HCT116 (cell line): ENCODE measurements at regions not wholly inside any gene's neighbourhood (a gene's known extent, or its start where the extent isn't known, plus 50 kb on each side); places are given as distances from the start of the nearest gene placed in this dataset.

Source experiments
- CEBPB ChIP-seq: IDR thresholded peaks from 2 replicates; pipeline ENCODE4 v1.6.1; 2012; ENCODE audit warnings: low read depth
- EZH2 ChIP-seq: fragments of 200-600 bp; sonication (generic); IDR thresholded peaks from 2 replicates; pipeline ENCODE4 v1.6.1; 2017; ENCODE audit warnings: antibody characterized with exemption, mixed run types
- EZH2phosphoT487 ChIP-seq: fragments of 200-600 bp; IDR thresholded peaks from 2 replicates; pipeline ENCODE4 v1.6.1; 2018; ENCODE audit warnings: antibody characterized with exemption, borderline replicate concordance
- FOSL1 ChIP-seq: IDR thresholded peaks from 2 replicates; pipeline ENCODE4 v1.6.1; 2012; ENCODE audit warnings: low read depth
- POLR2A ChIP-seq: IDR thresholded peaks from 2 replicates; pipeline ENCODE4 v1.7.0; 2011; ENCODE audit warnings: borderline replicate concordance; ENCODE audit not compliant: insufficient read depth, insufficient read length; ENCODE audit errors: extremely low read depth
- RAD21 ChIP-seq: IDR thresholded peaks from 2 replicates; pipeline ENCODE4 v1.6.1; 2012; ENCODE audit warnings: low read depth, mild to moderate bottlenecking
- SRF ChIP-seq: IDR thresholded peaks from 2 replicates; pipeline ENCODE4 v1.6.1; 2012; ENCODE audit warnings: low read depth
- YY1 ChIP-seq: IDR thresholded peaks from 2 replicates; pipeline ENCODE4 v1.6.1; 2011; ENCODE audit warnings: low read length, low read depth, moderate library complexity, mild to moderate bottlenecking; ENCODE audit not compliant: insufficient replicate concordance; ENCODE audit errors: extremely low read depth
- ZFX ChIP-seq: fragments of 450-650 bp; IDR thresholded peaks from 2 replicates; pipeline ENCODE4 v1.6.1; 2017
- TF ChIP-seq, protein P1 (sequence below), 3 experiments: fragments of 200-600 bp in 1 of 3; sonication (generic) in 1 of 3; IDR thresholded peaks in 2 of 3; conservative IDR thresholded peaks in 1 of 3; 2 replicates each; pipeline ENCODE4 v1.5.1; 2012 to 2017; ENCODE audit warnings: low read depth in 2 of 3, low read length in 2 of 3, antibody characterized with exemption in 1 of 3, borderline replicate concordance in 1 of 3, control low read depth in 1 of 3, mild to moderate bottlenecking in 1 of 3, mixed read lengths in 1 of 3, mixed run types in 1 of 3, moderate library complexity in 1 of 3; ENCODE audit not compliant: insufficient read depth in 1 of 3

DNA sequence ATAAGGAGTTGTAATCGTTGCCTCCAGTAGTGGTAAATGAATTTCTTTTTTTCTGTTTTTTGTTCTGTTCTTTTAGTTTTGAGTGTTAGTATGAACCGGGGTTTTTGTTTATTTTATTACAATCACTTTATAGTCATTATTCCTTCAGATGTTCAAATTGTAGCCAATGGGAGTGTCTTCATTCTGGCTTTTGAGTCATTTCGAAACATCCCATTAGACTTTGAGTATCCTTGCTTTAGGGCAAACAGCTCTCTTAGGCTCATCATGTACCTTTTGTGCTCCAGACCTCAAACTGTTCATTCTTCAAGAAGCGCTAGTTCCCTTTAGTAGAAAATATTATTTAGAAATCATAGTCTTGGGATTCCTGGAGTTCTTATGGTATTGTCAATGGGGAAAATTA lies 54.2 kb upstream of the PAX3 start:
- TF ChIP-seq, protein P1, sequence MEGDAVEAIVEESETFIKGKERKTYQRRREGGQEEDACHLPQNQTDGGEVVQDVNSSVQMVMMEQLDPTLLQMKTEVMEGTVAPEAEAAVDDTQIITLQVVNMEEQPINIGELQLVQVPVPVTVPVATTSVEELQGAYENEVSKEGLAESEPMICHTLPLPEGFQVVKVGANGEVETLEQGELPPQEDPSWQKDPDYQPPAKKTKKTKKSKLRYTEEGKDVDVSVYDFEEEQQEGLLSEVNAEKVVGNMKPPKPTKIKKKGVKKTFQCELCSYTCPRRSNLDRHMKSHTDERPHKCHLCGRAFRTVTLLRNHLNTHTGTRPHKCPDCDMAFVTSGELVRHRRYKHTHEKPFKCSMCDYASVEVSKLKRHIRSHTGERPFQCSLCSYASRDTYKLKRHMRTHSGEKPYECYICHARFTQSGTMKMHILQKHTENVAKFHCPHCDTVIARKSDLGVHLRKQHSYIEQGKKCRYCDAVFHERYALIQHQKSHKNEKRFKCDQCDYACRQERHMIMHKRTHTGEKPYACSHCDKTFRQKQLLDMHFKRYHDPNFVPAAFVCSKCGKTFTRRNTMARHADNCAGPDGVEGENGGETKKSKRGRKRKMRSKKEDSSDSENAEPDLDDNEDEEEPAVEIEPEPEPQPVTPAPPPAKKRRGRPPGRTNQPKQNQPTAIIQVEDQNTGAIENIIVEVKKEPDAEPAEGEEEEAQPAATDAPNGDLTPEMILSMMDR (IDR thresholded peaks at IDR 0.05 in 2 of 3, conservative IDR thresholded peaks at IDR 0.05 in 1 of 3; ENCODE audit: borderline replicate concordance in 1 of 3, insufficient read depth in 1 of 3, low read depth in 2 of 3, low read length in 2 of 3): no peak
- no peak for TF ChIP-seq RAD21
- TF ChIP-seq EZH2phosphoT487: no peak
- TF ChIP-seq FOSL1: no peak
- no peak for TF ChIP-seq YY1
- TF ChIP-seq SRF: no peak
- TF ChIP-seq POLR2A: no peak
- TF ChIP-seq EZH2: no peak
- no peak for TF ChIP-seq ZFX
- TF ChIP-seq CEBPB: no peak
